K562 (cell line): ENCODE measurements at regions not wholly inside any gene's neighbourhood (a gene's known extent, or its start where the extent isn't known, plus 50 kb on each side); places are given as distances from the start of the nearest gene placed in this dataset.

ENCODE experiments used
- ATAC-seq: fragments of 200-7000 bp; cut with Tn5 transposase; 3 replicates; pipeline ENCODE4 v1.9.1; 2020; ENCODE audit warnings: moderate library complexity
- BruUV-seq: library from RNA; stranded (reverse); fragments of 400-500 nt; replicated peaks from 2 replicates; lab custom pipeline; 2021; lab: Mats Ljungman, UMichigan
- CTCF ChIA-PET: fragments of 300-600 bp; formaldehyde crosslinking; extraction: SDS; loops from one replicate; lab custom pipeline; 2021; ENCODE audit warnings: low intra/inter-chr PET ratio; lab: Yijun Ruan, JAX
- POLR2A ChIA-PET: fragments of 300-600, 350-650 bp; sonication (Branson Sonifier 250); formaldehyde crosslinking; extraction: SDS; loops from one replicate; lab custom pipeline; 2021; ENCODE audit warnings: antibody characterized with exemption, inconsistent platforms; lab: Yijun Ruan, JAX
- DNase-seq, 4 experiments: peaks; one replicate each; pipeline versions ENCODE4 v3.0.0 to v3.0.0-alpha.2; 2011 to 2018; ENCODE audit warnings: low spot score in 3 of 4, mixed read lengths in 3 of 4; ENCODE audit errors: extremely low read depth in 1 of 4
- FAIRE-seq: peaks from 2 replicates; lab custom pipeline; 2011; peaks lifted over from hg19 to GRCh38; lab: Jason Lieb, UNC
- H2AFZ ChIP-seq: 2 replicates; pipeline ENCODE4 v1.6.0; 2011; ENCODE audit warnings: low read depth, low read length, control low read depth, inconsistent platforms
- H3K27ac ChIP-seq: fragments of 200-600 bp; 3 replicates; pipeline ENCODE4 v1.8.0; 2011; ENCODE audit warnings: low read depth, mild to moderate bottlenecking, control low read depth, inconsistent platforms, low read length, moderate library complexity, mixed read lengths; ENCODE audit errors: extremely low read depth
- H3K27me3 ChIP-seq, 2 experiments: fragments of 300-600 bp in 1 of 2; 2 replicates in 1 of 2; 3 replicates in 1 of 2; pipeline versions ENCODE4 v1.6.0 to v1.8.0; 2011; ENCODE audit warnings: inconsistent platforms in 2 of 2, low read length in 2 of 2, mild to moderate bottlenecking in 1 of 2, mixed read lengths in 1 of 2, moderate library complexity in 1 of 2; ENCODE audit not compliant: control insufficient read depth in 2 of 2, insufficient read depth in 2 of 2
- H3K36me3 ChIP-seq: fragments of 300-600 bp; 3 replicates; pipeline ENCODE4 v1.8.0; 2011; ENCODE audit warnings: mild to moderate bottlenecking, low read length, inconsistent platforms; ENCODE audit not compliant: control insufficient read depth, insufficient read depth
- H3K4me1 ChIP-seq, 2 experiments: fragments of 200-600 bp in 1 of 2; replicated peaks in 1 of 2; 2 replicates in 1 of 2; 3 replicates in 1 of 2; pipeline versions ENCODE4 v1.5.1 to v1.8.0; 2011; ENCODE audit warnings: inconsistent platforms in 2 of 2, low read length in 2 of 2, mild to moderate bottlenecking in 1 of 2, mixed read lengths in 1 of 2, moderate library complexity in 1 of 2; ENCODE audit not compliant: control insufficient read depth in 2 of 2, insufficient read depth in 2 of 2
- H3K4me2 ChIP-seq: 2 replicates; pipeline ENCODE4 v1.6.1; 2011; ENCODE audit warnings: low read length, control low read depth, inconsistent platforms, mixed read lengths; ENCODE audit not compliant: insufficient read depth
- H3K4me3 ChIP-seq: fragments of 200-600 bp; sonication (generic), shearing (Covaris generic); 2 replicates; pipeline ENCODE4 v1.5.1; 2016; ENCODE audit warnings: control low read depth, inconsistent platforms
- H3K79me2 ChIP-seq: fragments of 200-600 bp; 3 replicates; pipeline ENCODE4 v1.8.0; 2011; ENCODE audit warnings: low read length, inconsistent platforms; ENCODE audit not compliant: control insufficient read depth, insufficient read depth
- H3K9ac ChIP-seq, 2 experiments: 2 replicates each; pipeline versions ENCODE4 v1.6.0 to v1.6.1; 2011; ENCODE audit warnings: low read depth in 2 of 2, low read length in 2 of 2, control low read depth in 1 of 2, inconsistent platforms in 1 of 2, mild to moderate bottlenecking in 1 of 2, mixed read lengths in 1 of 2; ENCODE audit not compliant: insufficient read depth in 1 of 2
- H3K9me1 ChIP-seq: one replicate; pipeline ENCODE4 v1.6.0; 2011; ENCODE audit warnings: inconsistent platforms, mild to moderate bottlenecking, low read length, moderate library complexity; ENCODE audit not compliant: control insufficient read depth, insufficient read depth
- H3K9me3 ChIP-seq: replicated peaks from 2 replicates; pipeline ENCODE4 v1.5.1; 2011; ENCODE audit warnings: low read depth, low read length, inconsistent platforms; ENCODE audit not compliant: control insufficient read depth, insufficient read depth
- H4K20me1 ChIP-seq: replicated peaks from 2 replicates; pipeline ENCODE4 v1.6.1; 2011; ENCODE audit warnings: low read length, inconsistent platforms, mixed read lengths; ENCODE audit not compliant: control insufficient read depth, insufficient read depth
- CBFB ChIP-seq: sonication (generic); formaldehyde crosslinking; IDR thresholded peaks from 2 replicates; pipeline ENCODE4 v1.4.0; 2020; ENCODE audit warnings: mild to moderate bottlenecking, missing genetic modification reagents
- MECOM ChIP-seq: fragments of 250-450 bp; sonication (Bioruptor Pico); IDR thresholded peaks from 2 replicates; pipeline ENCODE4 v1.8.0; 2022; ENCODE audit warnings: inconsistent platforms
- MEIS2 ChIP-seq: fragments of 450-650 bp; IDR thresholded peaks from 2 replicates; pipeline ENCODE4 v1.6.1; 2014; ENCODE audit warnings: mild to moderate bottlenecking; ENCODE audit not compliant: partially characterized antibody
- NFIX ChIP-seq: fragments of 250-450 bp; sonication (Bioruptor Pico); IDR thresholded peaks from 2 replicates; pipeline ENCODE4 v1.4.0; 2020; ENCODE audit warnings: low read depth, mild to moderate bottlenecking, moderate library complexity
- POLR3A ChIP-seq: IDR thresholded peaks from 2 replicates; pipeline ENCODE4 v1.6.1; 2011; ENCODE audit warnings: borderline replicate concordance, mild to moderate bottlenecking, moderate library complexity; ENCODE audit not compliant: insufficient read length, insufficient read depth; ENCODE audit errors: extremely low read depth
- RBM34 ChIP-seq: fragments of 200-400 bp; formaldehyde crosslinking; IDR thresholded peaks from 2 replicates; pipeline ENCODE4 v1.6.1; 2018; ENCODE audit warnings: low read length, borderline replicate concordance; ENCODE audit not compliant: insufficient read depth
- SIRT6 ChIP-seq: IDR thresholded peaks from one replicate; pipeline ENCODE4 v1.6.1; 2012; ENCODE audit warnings: low read depth, mild to moderate bottlenecking, control low read depth, inconsistent platforms, low read length, moderate library complexity
- SP2 ChIP-seq: IDR thresholded peaks from 2 replicates; pipeline ENCODE4 v1.6.1; 2011; ENCODE audit warnings: mild to moderate bottlenecking, low read depth, low read length, moderate library complexity; ENCODE audit not compliant: poor library complexity, severe bottlenecking; ENCODE audit errors: extremely low read depth
- TRIM25 ChIP-seq: fragments of 450-650 bp; IDR thresholded peaks from 2 replicates; pipeline ENCODE4 v1.7.0; 2016; ENCODE audit warnings: borderline replicate concordance
- ZNF134 ChIP-seq: fragments of 250-450 bp; sonication (Bioruptor Pico); conservative IDR thresholded peaks from 2 replicates; pipeline ENCODE4 v1.4.0; 2020
- ZNF282 ChIP-seq: sonication (generic); formaldehyde crosslinking; IDR thresholded peaks from 2 replicates; pipeline ENCODE4 v1.8.1; 2023; ENCODE audit warnings: missing genetic modification reagents
- ZNF384 ChIP-seq: IDR thresholded peaks from 2 replicates; pipeline ENCODE4 v1.6.1; 2012; ENCODE audit warnings: low read depth, low read length, improper control_type of control experiment
- ZNF518B ChIP-seq: fragments of 250-450 bp; sonication (Bioruptor Pico); IDR thresholded peaks from 2 replicates; pipeline ENCODE4 v1.5.0; 2021; ENCODE audit warnings: mild to moderate bottlenecking, moderate library complexity
- WGBS: fragments of 100-300 bp; shearing (Covaris generic); methylation state at CpG from one replicate; pipeline ENCODE4 v1.1.6; 2016; ENCODE audit warnings: low coverage, mixed read lengths; ENCODE audit not compliant: insufficient coverage; ENCODE audit errors: missing lambda C conversion rate; 5-methylcytosine and 5-hydroxymethylcytosine counted together
- in situ Hi-C: fragments of 300-500 bp; cut with MboI; formaldehyde crosslinking; loops from 4 replicates; pipeline ENCODE4 v1.15.0; 2018; ENCODE audit warnings: inconsistent platforms, mixed read lengths
- intact Hi-C: fragments of 100-400 bp; cut with micrococcal nuclease; formaldehyde crosslinking; loops from 2 replicates; pipeline ENCODE4 v1.14.2; 2022

GRCh38 chr9:78437806-78438205 is 140.9 kb downstream of the PSAT1 start:
- Histone ChIP-seq H4K20me1 (no peaks in the 10 kb centered on the region), H3K27me3 (no peaks in the 10 kb centered on the region), H3K9me3 (no peaks in the 10 kb centered on the region), H3K79me2 (no peaks in the 10 kb centered on the region), H3K4me2 (no peak overlapping the region), H2AFZ (no peak overlapping the region), H3K36me3 (no peaks in the 10 kb centered on the region), H3K9ac (no peak overlapping the region), H3K27ac (no peak overlapping the region), H3K4me1 (no peaks in the 10 kb centered on the region), H3K4me3 (no peak overlapping the region), H3K9me1 (no peaks in the 10 kb centered on the region)
- no peak for ATAC-seq
- BruUV-seq: no TSS peak
- ChIA-PET CTCF (no interaction called here), POLR2A (no interaction called here)
- FAIRE-seq: no peak
- no peak for DNase-seq
- intact Hi-C loops: no loop called here
- TF ChIP-seq SP2: no peak
- TF ChIP-seq RBM34: no peak
- in situ Hi-C loops: no loop called here
- WGBS: 0% methylated on average over 7 of the region's 7 CpGs

- Histone ChIP-seq H3K4me1 (no peaks in the 10 kb centered on the region), H2AFZ (no peak overlapping the region), H3K27me3 (no peaks in the 10 kb centered on the region), H3K9me1 (no peaks in the 10 kb centered on the region), H3K4me3 (no peak overlapping the region), H3K36me3 (no peaks in the 10 kb centered on the region), H3K9ac (no peak overlapping the region), H4K20me1 (no peaks in the 10 kb centered on the region), H3K4me2 (no peak overlapping the region), H3K9me3 (no peaks in the 10 kb centered on the region), H3K79me2 (no peaks in the 10 kb centered on the region), H3K27ac (no peak overlapping the region)
- intact Hi-C loops (no loop called here), in situ Hi-C loops (no loop called here)
- POLR2A ChIA-PET: no interaction called here
- no peak for DNase-seq
- BruUV-seq: no TSS peak
- CTCF ChIA-PET: no interaction called here
- ATAC-seq: no peak
- FAIRE-seq: no peak
- WGBS: 0% methylated on average over 3 of the region's 6 CpGs
- no peak for TF ChIP-seq MEIS2
- TF ChIP-seq TRIM25: no peak
- no peak for TF ChIP-seq CBFB (CRISPR knock-in tag)
- no peak for TF ChIP-seq POLR3A
- TF ChIP-seq ZNF282 (CRISPR knock-in tag): no peak
- TF ChIP-seq ZNF384: no peak
- TF ChIP-seq MECOM (CRISPR knock-in tag): no peak
- no peak for TF ChIP-seq SIRT6
- no peak for TF ChIP-seq ZNF134 (CRISPR knock-in tag)
- no peak for TF ChIP-seq ZNF518B (CRISPR knock-in tag)
- TF ChIP-seq NFIX (CRISPR knock-in tag): no peak
Observed at GRCh38 chr9:78438211-78438610, 141.3 kb downstream of the PSAT1 start.
